Activated CD8-positive, alpha-beta memory T cell treated with anti-CD3 and anti-CD28 coated beads for 24 hours (primary cell): ENCODE measurements at regions not wholly inside any gene's neighbourhood (a gene's known extent, or its start where the extent isn't known, plus 50 kb on each side); places are given as distances from the start of the nearest gene placed in this dataset.

Experiments
- DNase-seq: peaks from one replicate; pipeline ENCODE4 v3.0.0-alpha.2; 2020

GRCh38 chrX:5057786-5058185 is 1170.9 kb downstream of the NLGN4X start:
- no peak for DNase-seq

- DNase-seq, result no peak
Observed at GRCh38 chrX:5054852-5055251, 1173.8 kb downstream of the NLGN4X start.

GRCh38 chrX:5051831-5052491 is 1176.7 kb downstream of the NLGN4X start:
- no peak for DNase-seq

DNA sequence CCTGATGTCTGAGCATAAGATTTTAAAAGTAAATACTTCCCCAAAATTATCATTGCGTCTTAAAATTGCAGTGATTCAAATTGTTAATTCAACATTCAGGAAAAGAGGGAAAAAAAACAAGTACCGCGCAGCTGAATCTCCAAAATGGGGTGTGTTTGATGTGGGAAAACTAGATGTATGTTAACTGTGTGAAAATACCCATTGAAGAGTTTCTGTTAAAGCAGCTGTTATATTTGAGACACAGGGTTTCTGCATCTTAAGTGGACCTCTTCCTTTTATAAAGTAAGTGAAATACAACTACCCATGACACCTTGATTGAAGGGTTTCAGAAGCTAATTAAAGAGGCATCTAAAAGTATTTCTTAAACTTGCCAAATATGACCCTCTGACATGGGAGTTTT is 1186.1 kb downstream of the NLGN4X start:
- no peak for DNase-seq

DNA sequence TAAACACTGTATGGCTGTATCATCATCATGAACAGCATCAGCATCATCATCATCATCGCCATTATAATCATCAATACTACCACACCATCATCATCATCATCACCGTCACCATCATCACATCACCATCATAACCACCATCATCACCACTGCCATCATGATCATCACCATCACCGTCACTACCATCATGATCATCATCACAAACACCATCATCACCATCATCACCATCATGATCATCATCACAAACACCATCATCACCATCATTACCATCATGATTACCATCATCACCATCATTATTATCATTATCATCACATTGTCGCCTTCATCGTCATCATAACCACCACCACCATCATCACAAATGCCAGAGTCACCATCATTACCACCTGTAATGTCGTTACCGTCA is 1196.9 kb downstream of the NLGN4X start:
- DNase-seq, result no peak

DNA sequence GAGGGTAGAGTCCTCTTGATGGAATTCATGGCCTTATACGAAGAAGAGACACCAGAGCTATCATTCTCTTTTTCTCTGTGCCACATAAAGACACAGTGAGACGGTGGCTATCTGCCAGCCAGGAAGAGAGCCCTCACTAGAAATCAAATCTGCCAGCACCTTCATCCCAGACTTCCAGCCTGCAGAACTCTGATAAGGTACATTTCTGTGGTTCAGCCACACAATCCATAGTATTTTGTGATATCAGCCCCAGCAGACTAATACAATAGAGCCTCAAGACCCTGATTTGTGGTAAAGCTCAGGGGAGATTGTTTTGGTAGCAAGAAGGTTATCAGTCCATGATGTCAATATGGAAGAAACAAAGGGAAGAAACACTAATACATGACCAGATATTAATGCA is 1213.2 kb downstream of the NLGN4X start:
- DNase-seq, result no peak

DNA sequence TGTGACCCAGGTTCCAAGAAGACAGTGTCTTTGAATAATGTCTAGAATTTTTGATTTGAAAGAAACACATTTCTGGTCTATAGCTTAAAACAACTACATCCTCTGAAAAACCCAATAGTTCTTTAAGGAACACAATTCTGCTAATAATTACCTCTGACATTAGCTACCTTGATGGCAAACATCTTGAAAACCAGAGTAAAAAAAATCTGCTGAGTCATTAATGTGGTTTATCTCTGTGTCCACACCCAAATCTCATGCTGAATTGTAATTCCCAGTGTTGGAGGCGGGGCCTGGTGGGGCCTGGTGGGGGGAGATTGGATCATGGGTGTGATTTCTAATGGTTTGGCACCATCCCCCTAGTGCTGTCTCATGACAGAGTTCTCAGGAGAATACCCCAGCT is 1233.8 kb downstream of the NLGN4X start:
- no peak for DNase-seq

DNA sequence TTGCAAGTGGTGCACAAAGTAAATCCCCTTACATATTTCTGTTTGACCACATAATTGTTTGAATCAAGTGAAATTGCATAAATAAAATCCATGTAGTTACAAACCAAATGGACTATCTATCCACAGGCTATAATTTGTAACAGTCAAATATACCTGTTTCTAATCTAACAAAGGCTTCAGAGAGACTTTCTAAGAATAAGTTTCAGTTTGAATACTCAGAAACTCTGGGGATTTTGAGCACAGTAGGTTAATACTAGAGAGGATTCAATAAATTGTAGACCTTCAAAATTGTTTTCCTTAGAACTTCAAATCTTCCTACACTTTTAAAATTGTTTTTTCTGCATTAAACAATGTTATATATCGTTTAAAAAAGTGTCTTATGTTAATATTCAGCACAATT is 1250.1 kb downstream of the NLGN4X start:
- DNase-seq, result no peak

- no peak for DNase-seq
Observed at GRCh38 chrX:4971646-4972045, 1257.0 kb downstream of the NLGN4X start.

DNA sequence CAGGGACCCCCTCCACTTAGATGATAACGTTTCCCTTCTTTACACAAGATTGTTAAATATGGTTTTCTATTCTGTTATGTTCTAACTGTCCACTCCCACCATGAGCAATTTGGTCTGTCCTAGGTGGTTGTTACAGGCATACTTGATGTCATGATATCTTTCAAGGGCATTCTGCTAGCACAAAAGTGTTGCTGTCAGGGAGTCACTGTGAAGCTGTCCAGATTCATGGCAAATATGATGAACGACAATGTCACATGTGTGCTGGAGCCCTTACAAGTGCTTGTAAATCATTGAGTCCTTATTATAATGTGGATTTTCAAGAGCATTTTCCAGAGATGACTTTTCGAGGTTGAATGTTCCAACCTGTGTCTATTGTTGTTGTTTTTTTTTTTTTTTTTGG is 1250.7 kb upstream of the PRKX start:
- no peak for DNase-seq

GRCh38 chrX:4963432-4963831 is 1250.0 kb upstream of the PRKX start:
- no peak for DNase-seq

GRCh38 chrX:4944767-4945166 is 1231.3 kb upstream of the PRKX start:
- DNase-seq, result no peak

- DNase-seq, result no peak
Observed at GRCh38 chrX:4936315-4936714, 1222.9 kb upstream of the PRKX start.

GRCh38 chrX:4935846-4936245 is 1222.4 kb upstream of the PRKX start:
- no peak for DNase-seq

DNA sequence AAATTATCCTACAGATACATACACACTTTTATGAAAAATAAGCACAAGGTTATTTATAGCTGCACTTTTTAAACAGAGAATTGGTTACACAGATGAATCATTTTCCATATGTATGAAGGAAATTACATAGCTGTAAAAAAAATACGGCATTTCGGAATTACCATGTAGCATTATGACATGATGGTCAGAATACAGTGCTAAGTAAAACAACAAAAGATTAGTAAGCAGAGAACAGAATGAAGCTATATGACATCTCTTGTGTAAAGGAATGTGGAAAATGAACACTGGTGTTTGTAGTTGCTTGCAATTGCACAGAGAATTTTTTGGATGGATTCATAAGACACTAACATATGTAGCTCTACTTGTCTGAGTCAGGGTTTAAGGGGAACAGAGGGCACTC is 1222.0 kb upstream of the PRKX start:
- no peak for DNase-seq

DNA sequence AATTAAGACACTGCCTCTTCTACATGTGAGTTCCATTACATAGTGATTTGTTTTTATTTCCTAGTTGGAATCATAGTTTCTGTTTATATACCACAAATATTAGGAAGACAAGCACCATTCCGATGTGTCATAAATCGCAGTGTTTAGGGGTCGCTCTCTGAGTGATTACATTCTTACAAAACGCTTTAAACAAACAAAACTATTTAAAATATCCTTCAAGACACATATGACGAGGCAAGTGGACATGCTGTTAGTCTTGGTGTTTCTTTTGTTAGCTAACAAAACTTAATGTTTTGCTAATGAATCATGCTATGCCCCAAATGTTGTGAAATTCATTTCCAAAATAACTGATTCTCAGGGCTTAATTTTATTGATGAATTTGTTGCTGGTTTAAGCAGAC is 1219.3 kb upstream of the PRKX start:
- DNase-seq, result no peak

- no peak for DNase-seq
Observed at GRCh38 chrX:4930426-4930825, 1217.0 kb upstream of the PRKX start.

GRCh38 chrX:4925911-4926310 is 1212.5 kb upstream of the PRKX start:
- DNase-seq, result no peak

DNA sequence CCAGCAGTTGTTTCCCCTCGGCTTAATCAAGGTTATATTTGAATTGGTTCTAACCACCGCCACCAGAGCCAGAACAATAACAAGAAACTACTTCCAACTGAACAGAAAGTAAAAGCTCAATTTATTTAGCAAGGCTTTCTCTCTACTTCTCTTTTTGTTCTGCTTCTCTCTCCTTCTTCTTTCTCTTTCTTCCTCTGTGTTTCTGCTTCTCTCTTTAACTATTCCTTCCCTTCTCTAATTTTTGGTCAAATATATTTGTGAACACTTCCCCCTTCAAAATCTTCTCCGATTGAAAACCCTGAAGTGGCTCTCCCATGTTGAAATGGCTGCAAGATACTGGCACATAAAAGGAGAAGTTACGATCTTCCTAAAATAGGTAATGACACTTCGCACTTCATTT is 1195.9 kb upstream of the PRKX start:
- no peak for DNase-seq

- no peak for DNase-seq
Observed at GRCh38 chrX:4905576-4905975, 1192.1 kb upstream of the PRKX start.

DNA sequence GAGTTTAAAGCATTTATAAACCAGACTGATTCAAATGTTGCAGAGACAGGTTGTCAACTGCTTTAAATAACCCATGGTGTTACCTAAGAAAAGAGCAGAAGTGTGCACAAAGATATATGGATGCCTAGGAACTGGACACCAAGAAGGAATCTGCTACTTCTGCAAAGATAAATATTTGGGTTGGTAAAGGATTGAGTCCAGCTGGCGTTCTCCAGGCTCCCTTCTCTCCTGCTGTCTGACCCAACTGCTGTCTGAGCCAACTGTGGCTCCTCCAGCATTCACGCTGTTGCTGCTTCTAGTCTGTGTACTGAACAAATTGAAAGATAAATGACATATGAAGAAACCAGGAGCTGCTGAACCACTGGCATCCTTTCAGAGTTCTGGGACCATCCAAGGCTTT is 1167.8 kb upstream of the PRKX start:
- DNase-seq, result no peak

- no peak for DNase-seq
Observed at GRCh38 chrX:4878640-4879039, 1165.2 kb upstream of the PRKX start.

DNA sequence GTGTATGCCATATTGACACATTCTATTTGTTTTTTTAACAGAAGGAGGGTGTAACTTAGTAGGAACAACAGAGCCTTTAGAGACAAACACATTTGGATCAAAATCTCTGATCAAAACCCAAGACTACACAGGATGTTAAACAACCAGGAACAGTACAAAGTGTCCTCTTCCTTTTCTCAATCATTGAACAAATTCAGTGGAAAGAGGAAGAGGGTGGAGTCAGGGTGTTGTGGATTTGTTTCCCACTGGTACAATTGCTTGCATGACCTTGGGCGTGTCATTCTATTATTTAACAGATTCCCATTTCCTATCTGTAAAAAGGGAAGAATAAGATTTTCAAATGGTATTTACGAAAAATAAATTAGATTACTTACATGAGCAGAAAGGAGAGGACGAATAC is 1162.8 kb upstream of the PRKX start:
- DNase-seq, result no peak

DNA sequence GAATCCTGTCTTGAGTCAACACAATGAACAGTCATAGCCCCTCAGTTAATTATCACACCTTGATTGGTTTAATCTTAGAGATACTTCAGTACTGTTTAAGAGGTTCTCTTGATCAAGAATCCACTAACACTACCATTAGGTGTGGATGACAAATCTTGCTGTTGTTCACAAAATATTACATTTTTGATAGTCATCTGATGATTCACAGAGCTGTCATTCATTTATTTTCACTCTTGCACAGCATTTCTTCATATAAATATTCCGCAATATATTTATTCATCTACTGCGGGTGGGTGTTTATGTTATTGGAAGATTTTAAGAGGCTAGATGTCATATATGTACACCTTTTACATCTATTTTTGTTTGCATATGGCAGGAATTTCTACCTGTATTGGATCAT is 1138.1 kb upstream of the PRKX start:
- DNase-seq, result no peak

- DNase-seq, result no peak
Observed at GRCh38 chrX:4850312-4850711, 1136.9 kb upstream of the PRKX start.

GRCh38 chrX:4844376-4844775 is 1130.9 kb upstream of the PRKX start:
- no peak for DNase-seq
